ENCODE measurements at regions not wholly inside any gene's neighbourhood (a gene's known extent, or its start where the extent isn't known, plus 50 kb on each side); places are given as distances from the start of the nearest gene placed in this dataset.

GRCh38 chr11:95515371-95515770, 274.2 kb downstream of the FAM76B start:
- TF ChIP-seq POLR2AphosphoS5 (IDR thresholded peaks at IDR 0.05) (no peak), CTCF (IDR thresholded peaks at IDR 0.05) (no peak)
